Activated naive CD4-positive, alpha-beta T cell treated with anti-CD3 and anti-CD28 coated beads for 36 hours (primary cell): ENCODE measurements at regions not wholly inside any gene's neighbourhood (a gene's known extent, or its start where the extent isn't known, plus 50 kb on each side); places are given as distances from the start of the nearest gene placed in this dataset.
A peak's percentile ranks its signal among the peaks of the same experiment; 100 is the strongest.

Source experiments
- CTCF ChIA-PET: fragments of 350-600 bp; sonication (Branson Sonifier 250); formaldehyde crosslinking; loops from one replicate; lab custom pipeline; 2021; ENCODE audit warnings: antibody characterized with exemption; lab: Charles Lee
- DNase-seq: peaks from one replicate; pipeline ENCODE4 v3.0.0-alpha.2; 2020
- H3K27ac Mint-ChIP-seq: one replicate; pipeline ENCODE4 v1.8.0; 2021; ENCODE audit warnings: mild to moderate bottlenecking, mixed read lengths
- H3K27me3 Mint-ChIP-seq: one replicate; pipeline ENCODE4 v1.8.0; 2021; ENCODE audit warnings: low read depth, mixed read lengths
- H3K36me3 Mint-ChIP-seq: one replicate; pipeline ENCODE4 v1.8.0; 2021; ENCODE audit warnings: low read depth, mixed read lengths
- H3K4me1 Mint-ChIP-seq: one replicate; pipeline ENCODE4 v1.8.0; 2021; ENCODE audit warnings: low read depth, mixed read lengths
- H3K4me3 Mint-ChIP-seq: one replicate; pipeline ENCODE4 v1.8.0; 2021; ENCODE audit warnings: mild to moderate bottlenecking, moderate library complexity, mixed read lengths
- H3K9me3 Mint-ChIP-seq: one replicate; pipeline ENCODE4 v1.8.0; 2021; ENCODE audit warnings: mixed read lengths
- intact Hi-C: fragments of 100-400 bp; cut with micrococcal nuclease; formaldehyde crosslinking; loops from one replicate; pipeline ENCODE4 v1.15.1; 2023

DNA sequence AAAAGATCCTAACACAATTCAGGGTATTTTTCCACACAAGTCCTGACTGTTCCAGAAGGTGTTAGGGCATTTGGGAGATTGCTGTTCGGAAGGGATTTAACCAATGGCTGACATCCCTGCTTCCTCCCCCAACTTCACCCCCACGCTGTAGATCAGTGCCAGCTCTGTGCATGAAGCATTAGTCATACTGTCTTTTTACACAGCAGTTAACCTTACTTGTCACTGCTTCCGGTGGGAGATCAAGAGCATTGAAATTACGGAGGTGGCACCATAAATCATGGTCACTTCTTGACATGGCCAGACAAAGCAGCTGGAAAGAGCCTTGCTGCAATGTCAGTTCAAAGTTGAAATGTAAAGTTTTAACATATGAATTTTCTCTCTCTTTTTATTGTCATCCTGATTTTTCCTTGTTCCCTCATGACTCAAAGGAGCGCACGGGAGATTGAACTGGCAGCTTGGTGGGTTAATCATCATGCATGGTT, 70.2 kb downstream of the HRH4 start:
- H3K4me3 Mint-ChIP-seq = no peak overlapping the region
- DNase-seq = peak; percentile 23
- H3K36me3 Mint-ChIP-seq = no peaks in the 10 kb centered on the region
- intact Hi-C loops = loop anchor here (10.0 kb wide), 1 partner anchor 64 kb away; no protein-coding TSS in a partner anchor
- H3K27ac Mint-ChIP-seq = no peak overlapping the region
- peaks cover 24% of the 10 kb centered on the region for H3K27me3 Mint-ChIP-seq
- H3K4me1 Mint-ChIP-seq = peaks cover 4% of the 10 kb centered on the region
- H3K9me3 Mint-ChIP-seq = no peaks in the 10 kb centered on the region
- CTCF ChIA-PET = interaction anchor here (0.9 kb wide), 1 partner anchor 10 kb away, joined by 3 read pairs; no protein-coding TSS in a partner anchor

DNA sequence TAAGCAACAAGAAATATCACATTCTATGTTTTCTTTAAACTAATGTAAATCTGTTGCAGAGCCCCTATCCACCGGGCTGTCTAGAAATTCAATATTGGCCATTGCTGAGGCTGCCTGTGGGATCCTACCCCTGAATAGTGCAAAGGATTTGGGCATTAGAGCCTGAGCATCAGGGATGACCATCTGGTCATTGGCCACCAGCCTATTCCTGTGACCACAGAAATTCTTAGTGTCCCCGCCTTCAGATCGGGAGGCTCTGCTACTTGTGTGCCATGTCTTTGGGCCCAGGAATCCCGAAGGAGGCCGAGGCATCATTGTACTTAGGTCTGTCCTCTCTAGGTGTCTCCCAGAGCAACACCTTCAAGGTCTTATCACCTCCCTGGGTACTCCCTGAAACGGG, 73.8 kb downstream of the HRH4 start:
- Mint-ChIP-seq H3K4me3 (no peak overlapping the region), H3K27me3 (peaks cover 16% of the 10 kb centered on the region), H3K9me3 (no peaks in the 10 kb centered on the region), H3K27ac (no peak overlapping the region), H3K4me1 (peaks cover 4% of the 10 kb centered on the region), H3K36me3 (no peaks in the 10 kb centered on the region)
- no peak for DNase-seq
- CTCF ChIA-PET = no interaction called here
- intact Hi-C loops = loop anchor here (10.0 kb wide), 1 partner anchor 61 kb away; no protein-coding TSS in a partner anchor

DNA sequence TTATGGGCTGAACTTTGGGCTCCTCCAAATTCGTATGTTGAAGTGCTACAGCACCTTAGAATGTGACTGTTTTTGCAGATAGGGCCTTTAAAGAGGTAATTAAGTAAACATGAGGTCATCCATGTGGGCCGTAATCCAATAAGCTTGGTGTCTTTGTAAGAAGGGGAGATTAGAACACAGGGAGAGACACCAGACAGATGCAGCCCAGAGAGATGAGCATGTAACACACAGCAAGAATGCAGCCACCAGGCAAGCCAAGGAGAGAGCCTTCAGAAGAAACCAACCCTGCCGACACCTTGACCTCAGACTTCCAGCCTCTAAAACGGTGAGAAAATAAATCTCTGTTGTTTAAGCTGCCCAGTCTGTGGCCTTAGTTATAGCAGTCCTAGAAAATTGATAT, 74.3 kb downstream of the HRH4 start:
- no peak for DNase-seq
- H3K27ac Mint-ChIP-seq = no peak overlapping the region
- intact Hi-C loops = loop anchor here (10.0 kb wide), 1 partner anchor 60 kb away; no protein-coding TSS in a partner anchor
- no peaks in the 10 kb centered on the region for H3K36me3 Mint-ChIP-seq
- no peaks in the 10 kb centered on the region for H3K9me3 Mint-ChIP-seq
- peaks cover 15% of the 10 kb centered on the region for H3K27me3 Mint-ChIP-seq
- peaks cover 4% of the 10 kb centered on the region for H3K4me1 Mint-ChIP-seq
- H3K4me3 Mint-ChIP-seq = no peak overlapping the region
- CTCF ChIA-PET = no interaction called here

DNA sequence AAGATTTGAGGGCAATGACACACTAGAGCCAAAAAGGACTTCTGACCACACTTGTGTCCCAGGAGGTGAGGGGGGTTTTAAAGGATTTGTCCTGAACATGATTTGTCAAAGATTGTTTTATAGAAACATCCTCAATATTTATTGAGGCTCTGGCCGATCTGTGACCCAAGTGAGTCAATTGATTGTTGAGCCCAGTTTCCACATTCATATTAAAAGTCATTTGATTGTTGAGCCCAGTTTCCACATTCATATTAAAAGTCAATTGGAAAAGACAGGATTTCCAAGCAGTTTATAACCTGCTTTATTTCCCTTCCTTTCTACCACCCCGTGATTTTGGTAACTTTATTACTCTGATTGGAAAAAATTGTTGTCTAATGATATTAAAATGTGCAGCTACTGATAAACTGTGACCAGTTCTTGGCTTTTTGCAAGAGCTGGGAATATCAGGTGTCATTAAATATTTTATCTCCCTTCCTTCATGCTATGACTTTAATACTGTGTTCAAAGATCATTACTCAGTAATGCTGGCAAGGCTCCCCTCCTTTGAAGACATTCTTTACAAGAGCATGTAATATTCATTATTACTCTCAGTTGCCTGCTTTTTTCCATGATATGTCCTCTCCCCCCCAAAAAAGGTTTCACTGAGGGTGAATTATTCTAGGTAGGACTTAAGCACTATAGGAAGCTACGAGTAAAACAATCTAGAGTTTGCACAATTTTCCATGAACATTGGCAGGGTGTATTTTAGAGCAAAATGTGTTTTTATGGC, 75.3 kb downstream of the HRH4 start:
- intact Hi-C loops = loop anchor here (10.0 kb wide), 1 partner anchor 59 kb away; no protein-coding TSS in a partner anchor
- DNase-seq = no peak
- Mint-ChIP-seq H3K4me1 (no peaks in the 10 kb centered on the region), H3K27ac (no peak overlapping the region), H3K4me3 (no peak overlapping the region), H3K9me3 (no peaks in the 10 kb centered on the region), H3K36me3 (no peaks in the 10 kb centered on the region), H3K27me3 (peaks cover 10% of the 10 kb centered on the region)
- CTCF ChIA-PET = interaction anchor here (0.6 kb wide), 1 partner anchor 356 kb away, joined by 5 read pairs; no protein-coding TSS in a partner anchor

DNA sequence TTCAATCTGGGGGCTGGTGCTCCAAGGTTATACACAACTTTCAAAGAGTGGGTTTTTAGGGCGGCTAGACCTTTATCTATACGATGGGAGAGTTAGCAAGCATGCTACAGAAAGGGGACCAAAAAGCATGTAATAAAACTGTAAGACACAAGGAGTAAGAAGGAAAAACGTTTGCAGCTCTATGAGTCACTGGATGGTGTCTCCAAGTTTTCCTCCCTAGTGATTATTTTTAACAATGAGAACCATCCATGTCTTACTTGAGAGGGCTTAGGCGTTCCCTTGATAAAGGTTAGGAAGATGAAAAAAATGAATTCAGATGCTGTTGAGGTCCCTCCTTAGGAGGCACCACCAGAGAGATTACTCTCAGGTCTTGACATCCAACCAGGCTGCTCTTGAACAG, 75.9 kb downstream of the HRH4 start:
- CTCF ChIA-PET = interaction anchor here (0.6 kb wide), 1 partner anchor 357 kb away, joined by 5 read pairs; no protein-coding TSS in a partner anchor
- H3K36me3 Mint-ChIP-seq = no peaks in the 10 kb centered on the region
- H3K27ac Mint-ChIP-seq = no peak overlapping the region
- H3K9me3 Mint-ChIP-seq = no peaks in the 10 kb centered on the region
- no peaks in the 10 kb centered on the region for H3K4me1 Mint-ChIP-seq
- no peak overlapping the region for H3K4me3 Mint-ChIP-seq
- H3K27me3 Mint-ChIP-seq = peaks cover 10% of the 10 kb centered on the region
- DNase-seq = no peak
- intact Hi-C loops = loop anchor here (10.0 kb wide), 1 partner anchor 58 kb away; no protein-coding TSS in a partner anchor

DNA sequence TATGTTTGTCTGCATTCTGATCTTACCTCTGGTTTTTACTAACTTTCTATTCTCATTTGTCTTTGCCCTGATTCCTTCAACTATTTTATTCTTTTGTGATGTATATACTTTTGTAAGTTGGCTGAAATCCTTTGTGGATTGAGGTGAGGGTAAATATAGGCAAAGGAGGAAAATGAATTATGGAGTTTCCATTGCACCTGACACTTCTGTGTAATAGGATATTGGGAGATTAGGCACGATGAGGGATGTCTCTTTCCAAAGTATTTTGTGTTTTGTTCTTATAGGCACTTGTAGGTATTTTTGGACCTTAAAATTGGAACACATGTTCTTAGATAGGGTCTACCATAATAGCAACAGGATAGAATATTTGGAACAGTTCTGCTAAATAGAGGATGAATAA, 76.4 kb downstream of the HRH4 start:
- Mint-ChIP-seq H3K27me3 (peaks cover 10% of the 10 kb centered on the region), H3K27ac (no peak overlapping the region), H3K36me3 (no peaks in the 10 kb centered on the region), H3K4me3 (no peak overlapping the region), H3K9me3 (no peaks in the 10 kb centered on the region), H3K4me1 (no peaks in the 10 kb centered on the region)
- CTCF ChIA-PET = no interaction called here
- intact Hi-C loops = loop anchor here (10.0 kb wide), 1 partner anchor 58 kb away; no protein-coding TSS in a partner anchor
- DNase-seq = no peak

DNA sequence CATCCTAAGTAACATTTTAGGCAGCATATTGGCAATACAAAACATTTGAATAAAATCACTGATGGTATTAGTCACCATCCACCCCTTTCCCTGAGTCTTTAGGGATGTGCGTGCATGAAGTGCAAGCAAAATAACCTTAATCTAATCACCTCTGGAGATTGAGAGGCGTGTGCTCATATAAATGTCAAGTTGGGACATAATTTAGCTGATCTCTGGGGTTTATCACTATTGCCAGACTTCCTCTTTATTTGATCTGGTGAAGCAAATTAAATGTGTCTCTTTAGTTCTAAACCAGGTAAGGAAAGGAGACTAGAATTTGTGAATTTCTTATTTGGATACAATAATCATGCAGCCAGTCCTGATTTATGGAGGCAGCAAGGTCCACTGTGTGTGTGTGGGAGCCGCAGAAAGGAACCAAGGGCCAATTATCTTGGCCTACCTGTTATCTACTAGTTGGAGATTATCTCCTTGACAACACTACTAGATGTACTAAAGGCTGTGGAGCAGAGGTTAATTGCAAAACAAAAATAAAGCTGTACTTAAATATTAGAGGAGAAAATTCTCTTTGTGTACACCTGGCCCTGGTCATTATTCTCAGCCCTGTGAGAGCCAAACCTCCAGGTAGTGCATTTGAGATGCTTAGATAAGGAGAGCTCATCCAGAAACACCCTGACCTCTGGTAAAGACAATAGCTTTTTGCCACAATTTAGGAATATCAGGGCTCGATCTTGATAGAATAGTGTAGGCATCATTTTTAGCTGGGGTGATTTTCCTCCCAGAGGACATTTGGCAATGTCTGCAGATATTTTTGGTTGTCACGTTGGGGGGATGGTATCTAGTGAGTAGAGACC, 78.2 kb downstream of the HRH4 start:
- no peaks in the 10 kb centered on the region for H3K36me3 Mint-ChIP-seq
- intact Hi-C loops = loop anchor here (10.0 kb wide), 1 partner anchor 56 kb away; no protein-coding TSS in a partner anchor
- CTCF ChIA-PET = interaction anchor here (1.2 kb wide), 1 partner anchor 10 kb away, joined by 3 read pairs; no protein-coding TSS in a partner anchor
- H3K4me1 Mint-ChIP-seq = no peaks in the 10 kb centered on the region
- DNase-seq = no peak
- H3K9me3 Mint-ChIP-seq = no peaks in the 10 kb centered on the region
- no peak overlapping the region for H3K27ac Mint-ChIP-seq
- peaks cover 4% of the 10 kb centered on the region for H3K27me3 Mint-ChIP-seq
- no peak overlapping the region for H3K4me3 Mint-ChIP-seq

DNA sequence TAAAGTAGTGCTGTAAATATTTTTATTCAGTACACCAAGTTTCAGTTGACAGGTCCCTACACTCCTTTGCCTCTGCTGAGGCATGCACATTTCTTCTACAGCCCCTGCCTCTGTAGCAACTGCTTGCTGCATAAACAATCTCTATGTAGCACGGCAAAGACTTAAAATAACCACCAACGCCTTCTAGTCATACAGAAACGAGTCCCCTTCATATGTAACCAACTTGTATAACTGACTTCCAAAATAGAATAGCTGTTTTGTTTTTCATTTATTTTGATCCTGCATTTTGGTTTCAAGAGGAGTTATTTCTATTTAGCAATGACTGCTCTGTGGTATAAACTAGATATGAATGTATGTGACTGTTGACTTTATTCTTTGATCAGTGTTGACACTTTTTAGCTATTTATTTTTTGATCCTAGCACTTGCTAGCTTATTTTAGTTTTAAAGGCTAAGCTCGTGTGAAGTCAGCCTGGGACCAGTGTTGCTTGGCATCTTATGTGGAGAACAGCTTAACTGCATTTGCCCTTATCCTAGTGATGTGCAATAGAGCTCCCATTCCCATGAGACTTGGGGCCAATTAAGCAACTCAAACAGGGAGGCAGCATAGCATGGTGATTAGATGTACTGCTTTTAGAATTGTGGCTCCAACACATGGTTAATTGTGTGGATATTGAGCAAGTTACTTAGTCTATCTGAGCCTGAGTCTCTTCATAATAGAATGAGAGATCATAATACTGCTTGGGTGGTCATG, 79.6 kb downstream of the HRH4 start:
- intact Hi-C loops = loop anchor here (10.0 kb wide), 1 partner anchor 55 kb away; no protein-coding TSS in a partner anchor
- CTCF ChIA-PET = interaction anchor here (0.6 to 1.8 kb wide), 4 partner anchors 8 to 50 kb away, joined by 3 to 6 read pairs (median 3); no protein-coding TSS in a partner anchor

DNA sequence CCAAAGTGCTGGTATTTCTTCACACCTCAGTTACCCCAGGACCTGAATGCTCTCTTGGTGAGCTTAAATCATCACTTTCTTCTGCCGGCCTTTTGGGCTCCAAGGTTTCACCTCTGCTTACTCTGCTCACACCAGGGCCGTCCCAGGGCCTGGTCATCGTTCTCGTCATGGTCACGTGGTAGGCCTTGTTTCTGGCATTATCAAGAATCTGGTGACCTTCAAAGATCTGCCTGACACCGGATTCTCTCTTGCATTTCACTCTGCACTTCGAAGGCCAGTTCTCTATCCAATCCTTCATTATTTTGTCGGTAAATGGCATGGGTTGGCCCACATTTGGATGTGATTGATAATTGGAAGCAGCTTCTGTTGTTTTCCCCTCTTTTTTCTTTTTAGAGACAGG, 80.5 kb downstream of the HRH4 start:
- Mint-ChIP-seq H3K27me3 (peaks cover 4% of the 10 kb centered on the region), H3K4me3 (no peak overlapping the region), H3K36me3 (no peaks in the 10 kb centered on the region), H3K9me3 (no peaks in the 10 kb centered on the region), H3K4me1 (no peaks in the 10 kb centered on the region), H3K27ac (no peak overlapping the region)
- DNase-seq = no peak
- CTCF ChIA-PET = interaction anchor here (1.1 to 1.8 kb wide), 2 partner anchors 10 to 51 kb away, joined by 3 to 6 read pairs; no protein-coding TSS in a partner anchor
- intact Hi-C loops = no loop called here

More for the DNA sequence above, 79.6 kb downstream of the HRH4 start:
- H3K36me3 Mint-ChIP-seq = no peaks in the 10 kb centered on the region
- H3K9me3 Mint-ChIP-seq = no peaks in the 10 kb centered on the region
- H3K27me3 Mint-ChIP-seq = peaks cover 4% of the 10 kb centered on the region
- no peak for DNase-seq
- H3K4me1 Mint-ChIP-seq = no peaks in the 10 kb centered on the region
- H3K4me3 Mint-ChIP-seq = no peak overlapping the region
- H3K27ac Mint-ChIP-seq = no peak overlapping the region

DNA sequence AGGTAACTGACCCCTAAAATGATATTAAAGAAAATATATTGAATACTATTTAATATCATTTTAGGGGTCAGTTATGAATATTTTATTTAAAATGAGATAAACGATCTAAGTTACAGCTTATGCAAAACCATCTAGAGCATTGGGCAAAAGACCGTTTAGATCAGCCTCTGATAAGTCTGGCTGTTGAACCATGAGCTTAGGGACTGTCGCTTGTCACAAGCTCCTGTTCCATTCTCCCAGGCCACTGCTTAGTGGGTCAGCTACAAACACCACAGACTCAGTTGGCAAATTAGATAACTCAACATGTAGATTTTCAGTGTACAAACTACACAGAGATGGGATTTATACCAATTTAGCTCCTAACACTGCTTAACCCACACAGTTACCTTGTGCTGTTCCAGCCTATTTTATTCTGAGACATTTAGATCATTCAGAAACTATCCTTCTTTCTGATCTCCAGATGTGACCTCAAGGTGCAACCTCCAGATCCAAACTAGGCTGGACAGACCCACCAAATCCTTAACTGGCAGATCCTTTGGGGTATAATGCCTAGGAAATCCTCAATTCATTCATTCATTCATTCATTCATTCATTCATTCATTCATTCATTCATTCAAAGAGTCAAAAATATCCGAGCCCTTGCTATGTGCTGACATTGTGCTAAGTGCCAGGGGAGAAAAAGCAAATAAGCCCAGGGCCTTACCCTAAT, 82.8 kb downstream of the HRH4 start:
- Mint-ChIP-seq H3K4me3 (no peak overlapping the region), H3K27me3 (peaks cover 4% of the 10 kb centered on the region), H3K36me3 (no peaks in the 10 kb centered on the region), H3K27ac (no peak overlapping the region), H3K9me3 (no peaks in the 10 kb centered on the region), H3K4me1 (no peaks in the 10 kb centered on the region)
- intact Hi-C loops = no loop called here
- no peak for DNase-seq
- CTCF ChIA-PET = interaction anchor here (0.7 to 2.4 kb wide), 5 partner anchors 20 to 237 kb away, joined by 3 to 7 read pairs (median 3); no protein-coding TSS in a partner anchor
